DOHH2 (cell line): ENCODE measurements at regions not wholly inside any gene's neighbourhood (a gene's known extent, or its start where the extent isn't known, plus 50 kb on each side); places are given as distances from the start of the nearest gene placed in this dataset.

Experiments used
- CTCF ChIP-seq: fragments of 200-600 bp; sonication (generic); IDR thresholded peaks from one replicate; pipeline ENCODE4 v1.5.1; 2014; ENCODE audit warnings: antibody characterized with exemption, mild to moderate bottlenecking, low read depth, low read length; ENCODE audit not compliant: poor library complexity, severe bottlenecking
- EZH2phosphoT487 ChIP-seq: fragments of 200-600 bp; sonication (generic); IDR thresholded peaks from 2 replicates; pipeline ENCODE4 v1.6.1; 2017; ENCODE audit warnings: borderline replicate concordance, mild to moderate bottlenecking, antibody characterized with exemption, low read length, moderate library complexity, mixed read lengths

- TF ChIP-seq CTCF (no peak), EZH2phosphoT487 (no peak)
Observed at GRCh38 chr4:13102092-13102742, 381.9 kb downstream of the RAB28 start.
